ENCODE measurements at regions not wholly inside any gene's neighbourhood (a gene's known extent, or its start where the extent isn't known, plus 50 kb on each side); places are given as distances from the start of the nearest gene placed in this dataset.

GRCh38 chr1:166017395-166017794, 149.4 kb downstream of the FAM78B start:
- Histone ChIP-seq H3K9me3 (ENCODE audit: control insufficient read depth in 1 of 2, insufficient read depth in 1 of 2, low read depth in 1 of 2, low read length in 2 of 2) (no peaks in the 10 kb centered on the region), H3K9me2 (ENCODE audit: insufficient read depth) (no peaks in the 10 kb centered on the region), H3K4me1 (ENCODE audit: control insufficient read depth in 1 of 2, insufficient read depth in 2 of 2, low read length in 2 of 2) (no peaks in the 10 kb centered on the region), H3K36me3 (ENCODE audit: control insufficient read depth in 1 of 2, insufficient read depth in 2 of 2, low read length in 2 of 2) (no peaks in the 10 kb centered on the region), H3K27me3 (ENCODE audit: insufficient read depth, low read length) (peaks cover 56% of the 10 kb centered on the region), H3K79me2 (ENCODE audit: insufficient read depth, low read length) (no peaks in the 10 kb centered on the region), H3K4me3 (replicated peaks in 1 of 2; ENCODE audit: low read depth in 1 of 2, low read length in 2 of 2) (no peak overlapping the region), H4K20me1 (ENCODE audit: insufficient read depth) (no peaks in the 10 kb centered on the region), H3K9ac (ENCODE audit: low read length) (no peak overlapping the region), H2AFZ (ENCODE audit: low read depth, low read length, poor library complexity, severe bottlenecking) (no peak overlapping the region), H3K27ac (ENCODE audit: low read depth, low read length) (no peak overlapping the region), H3K4me2 (ENCODE audit: low read length) (no peak overlapping the region)
- ATAC-seq, result peak; percentile 65; the same call in 1 of the 2 replicates
- ChIA-PET POLR2A (no interaction called here), CTCF (no interaction called here), RAD21 (ENCODE audit: low non-redundant PET in 1 of 2, low total read pairs in 2 of 2, uncharacterized antibody in 2 of 2, unreplicated experiment in 2 of 2) (no interaction called here)
- TF ChIP-seq FOSL1 (IDR thresholded peaks at IDR 0.05; ENCODE audit: low read depth), result no peak
- TF ChIP-seq ZNF274 (IDR thresholded peaks at IDR 0.05; ENCODE audit: low read depth, low read length), result no peak
- no peak for TF ChIP-seq SP1 (IDR thresholded peaks at IDR 0.05; ENCODE audit: low read depth)
- TF ChIP-seq CTCF (IDR thresholded peaks at IDR 0.05 in 2 of 3, conservative IDR thresholded peaks at IDR 0.05 in 1 of 3; ENCODE audit: borderline replicate concordance in 1 of 3, insufficient read depth in 1 of 3, low read depth in 2 of 3, low read length in 2 of 3), result peak in 2 of 3 experiments; percentile 48 to 59; a peak in 4 of 6 replicates
- TF ChIP-seq, protein P1, sequence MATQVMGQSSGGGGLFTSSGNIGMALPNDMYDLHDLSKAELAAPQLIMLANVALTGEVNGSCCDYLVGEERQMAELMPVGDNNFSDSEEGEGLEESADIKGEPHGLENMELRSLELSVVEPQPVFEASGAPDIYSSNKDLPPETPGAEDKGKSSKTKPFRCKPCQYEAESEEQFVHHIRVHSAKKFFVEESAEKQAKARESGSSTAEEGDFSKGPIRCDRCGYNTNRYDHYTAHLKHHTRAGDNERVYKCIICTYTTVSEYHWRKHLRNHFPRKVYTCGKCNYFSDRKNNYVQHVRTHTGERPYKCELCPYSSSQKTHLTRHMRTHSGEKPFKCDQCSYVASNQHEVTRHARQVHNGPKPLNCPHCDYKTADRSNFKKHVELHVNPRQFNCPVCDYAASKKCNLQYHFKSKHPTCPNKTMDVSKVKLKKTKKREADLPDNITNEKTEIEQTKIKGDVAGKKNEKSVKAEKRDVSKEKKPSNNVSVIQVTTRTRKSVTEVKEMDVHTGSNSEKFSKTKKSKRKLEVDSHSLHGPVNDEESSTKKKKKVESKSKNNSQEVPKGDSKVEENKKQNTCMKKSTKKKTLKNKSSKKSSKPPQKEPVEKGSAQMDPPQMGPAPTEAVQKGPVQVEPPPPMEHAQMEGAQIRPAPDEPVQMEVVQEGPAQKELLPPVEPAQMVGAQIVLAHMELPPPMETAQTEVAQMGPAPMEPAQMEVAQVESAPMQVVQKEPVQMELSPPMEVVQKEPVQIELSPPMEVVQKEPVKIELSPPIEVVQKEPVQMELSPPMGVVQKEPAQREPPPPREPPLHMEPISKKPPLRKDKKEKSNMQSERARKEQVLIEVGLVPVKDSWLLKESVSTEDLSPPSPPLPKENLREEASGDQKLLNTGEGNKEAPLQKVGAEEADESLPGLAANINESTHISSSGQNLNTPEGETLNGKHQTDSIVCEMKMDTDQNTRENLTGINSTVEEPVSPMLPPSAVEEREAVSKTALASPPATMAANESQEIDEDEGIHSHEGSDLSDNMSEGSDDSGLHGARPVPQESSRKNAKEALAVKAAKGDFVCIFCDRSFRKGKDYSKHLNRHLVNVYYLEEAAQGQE (IDR thresholded peaks at IDR 0.05; ENCODE audit: low read depth), result no peak
- no peak for TF ChIP-seq JUND (IDR thresholded peaks at IDR 0.05)
- TF ChIP-seq TCF7L2 (IDR thresholded peaks at IDR 0.05; ENCODE audit: borderline replicate concordance, extremely low read depth, insufficient read depth, insufficient read length), result no peak
- no peak for DNase-seq (ENCODE audit: low read depth, low spot score)
- no TSS peak for BruUV-seq (replicated peaks)
- intact Hi-C loops (cut with micrococcal nuclease), result loop anchor here (5.0 kb wide), 1 partner anchor 50 kb away; no protein-coding TSS in a partner anchor
